ENCODE measurements at regions not wholly inside any gene's neighbourhood (a gene's known extent, or its start where the extent isn't known, plus 50 kb on each side); places are given as distances from the start of the nearest gene placed in this dataset.
"Not testable (repeated sequence)": the region's sequence is repeated elsewhere in the genome, so short reads cannot be mapped to it uniquely, and the experiment has no call there.

- DNase-seq (ENCODE audit: low read depth), result peak; percentile 67
- TF ChIP-seq CTCF (IDR thresholded peaks at IDR 0.05; ENCODE audit: low read length, missing control alignments), result no peak
- H3K4me3 ChIP-seq (replicated peaks; ENCODE audit: low read depth, low read length), result no peak overlapping the region
Observed at GRCh38 chr7:104956753-104957450, 57.1 kb upstream of the KMT2E start.

GRCh38 chr7:104958371-104958865 is 55.6 kb upstream of the KMT2E start:
- H3K4me3 ChIP-seq (replicated peaks; ENCODE audit: low read depth, low read length), result no peak overlapping the region
- no peak for TF ChIP-seq CTCF (IDR thresholded peaks at IDR 0.05; ENCODE audit: low read length, missing control alignments)
- no peak for DNase-seq (ENCODE audit: low read depth)

GRCh38 chr7:104959483-104959882 is 54.5 kb upstream of the KMT2E start:
- not testable (repeated sequence) for H3K4me3 ChIP-seq (replicated peaks; ENCODE audit: low read depth, low read length); DNase-seq (ENCODE audit: low read depth)

- DNase-seq (ENCODE audit: low read depth), result peak; percentile 85
- H3K4me3 ChIP-seq (replicated peaks; ENCODE audit: low read depth, low read length), result no peak overlapping the region
- no peak for TF ChIP-seq CTCF (IDR thresholded peaks at IDR 0.05; ENCODE audit: low read length, missing control alignments)
Observed at GRCh38 chr7:104960741-104961448, 53.1 kb upstream of the KMT2E start.

- no peak for DNase-seq (ENCODE audit: low read depth)
- no peak overlapping the region for H3K4me3 ChIP-seq (replicated peaks; ENCODE audit: low read depth, low read length)
- no peak for TF ChIP-seq CTCF (IDR thresholded peaks at IDR 0.05; ENCODE audit: low read length, missing control alignments)
Observed at GRCh38 chr7:104961821-104962220, 52.2 kb upstream of the KMT2E start.

- TF ChIP-seq CTCF (IDR thresholded peaks at IDR 0.05; ENCODE audit: low read length, missing control alignments), result no peak
- no peak for DNase-seq (ENCODE audit: low read depth)
- H3K4me3 ChIP-seq (replicated peaks; ENCODE audit: low read depth, low read length), result no peak overlapping the region
Observed at GRCh38 chr7:104962781-104963180, 51.2 kb upstream of the KMT2E start.

- no peak for TF ChIP-seq CTCF (IDR thresholded peaks at IDR 0.05; ENCODE audit: low read length, missing control alignments)
- no peak for DNase-seq (ENCODE audit: low read depth)
- no peak overlapping the region for H3K4me3 ChIP-seq (replicated peaks; ENCODE audit: low read depth, low read length)
Observed at GRCh38 chr7:104963378-104963990, 50.5 kb upstream of the KMT2E start.
